ENCODE measurements at regions not wholly inside any gene's neighbourhood (a gene's known extent, or its start where the extent isn't known, plus 50 kb on each side); places are given as distances from the start of the nearest gene placed in this dataset.

DNA sequence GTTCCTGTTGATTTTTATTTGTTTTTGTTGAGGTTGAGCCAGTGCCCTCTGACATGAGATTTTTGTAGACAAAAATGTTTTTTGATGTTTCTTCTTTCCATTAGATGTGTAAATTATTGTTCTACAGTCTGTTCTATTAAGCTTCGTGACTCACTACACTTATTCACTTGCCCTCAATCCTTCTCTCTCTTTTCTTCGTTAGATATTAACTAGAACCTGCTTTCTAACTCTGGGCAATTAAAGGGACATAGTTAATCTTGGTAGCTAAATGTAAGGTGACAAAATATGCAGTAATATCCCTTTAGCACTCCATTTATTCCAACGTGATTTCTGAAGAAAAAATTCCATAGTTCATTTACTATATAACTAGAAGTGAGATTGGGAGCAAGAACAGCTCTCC is 333.9 kb downstream of the PDHA2 start:
- Histone ChIP-seq H3K9ac (ENCODE audit: low read depth, low read length) (no peak overlapping the region), H3K36me3 (ENCODE audit: control insufficient read depth, insufficient read depth, low read length) (no peaks in the 10 kb centered on the region), H3K27me3 (ENCODE audit: control insufficient read depth, insufficient read depth, low read length) (no peaks in the 10 kb centered on the region), H3K4me1 (ENCODE audit: control insufficient read depth, insufficient read depth, low read length) (no peaks in the 10 kb centered on the region), H3K4me3 (ENCODE audit: low read depth, low read length) (no peak overlapping the region), H3K27ac (ENCODE audit: low read depth, low read length) (no peak overlapping the region), H3K9me3 (ENCODE audit: control insufficient read depth, insufficient read depth, low read length) (no peaks in the 10 kb centered on the region)

DNA sequence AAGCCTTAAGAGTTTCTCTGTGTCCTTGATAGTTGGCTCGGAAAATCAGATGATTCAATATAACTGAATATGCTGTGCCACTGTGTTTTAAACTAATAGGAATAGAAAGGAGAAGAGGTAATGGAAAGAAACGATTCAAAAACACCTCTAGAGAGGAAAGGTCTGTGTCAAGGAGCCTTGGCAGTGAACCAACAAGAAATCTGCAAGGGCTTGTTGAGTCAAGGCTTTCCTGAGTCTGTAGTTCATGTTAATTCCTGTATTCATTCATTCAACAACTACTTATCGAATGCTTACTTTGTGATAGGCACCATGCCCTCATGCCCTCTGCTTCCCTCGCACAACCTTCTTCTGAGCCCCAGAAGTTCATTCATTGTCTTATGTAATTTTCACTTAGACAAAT is 336.0 kb downstream of the PDHA2 start:
- Histone ChIP-seq H3K9me3 (ENCODE audit: control insufficient read depth, insufficient read depth, low read length) (no peaks in the 10 kb centered on the region), H3K36me3 (ENCODE audit: control insufficient read depth, insufficient read depth, low read length) (no peaks in the 10 kb centered on the region), H3K27me3 (ENCODE audit: control insufficient read depth, insufficient read depth, low read length) (no peaks in the 10 kb centered on the region), H3K4me3 (ENCODE audit: low read depth, low read length) (no peak overlapping the region), H3K9ac (ENCODE audit: low read depth, low read length) (no peak overlapping the region), H3K4me1 (ENCODE audit: control insufficient read depth, insufficient read depth, low read length) (no peaks in the 10 kb centered on the region), H3K27ac (ENCODE audit: low read depth, low read length) (no peak overlapping the region)

DNA sequence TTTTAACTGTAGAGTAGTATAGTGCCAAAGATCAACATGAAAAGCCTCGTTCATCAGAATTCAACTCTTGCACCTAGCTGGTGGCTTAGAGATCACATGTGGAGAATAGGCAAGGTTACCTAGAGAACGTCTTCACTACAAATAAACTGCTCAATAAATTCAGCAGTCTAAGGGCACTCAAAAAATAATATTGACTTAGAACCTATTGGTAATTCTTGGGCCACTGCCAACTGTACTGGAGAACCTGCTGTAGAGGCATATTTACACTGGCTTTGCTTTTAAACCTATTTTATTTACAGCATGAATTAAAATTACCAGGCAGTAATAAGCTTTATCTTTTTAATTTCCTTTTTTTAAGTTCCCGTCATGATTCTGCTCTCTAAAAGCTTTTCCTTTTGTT is 343.7 kb downstream of the PDHA2 start:
- Histone ChIP-seq H3K27me3 (ENCODE audit: control insufficient read depth, insufficient read depth, low read length) (no peaks in the 10 kb centered on the region), H3K4me1 (ENCODE audit: control insufficient read depth, insufficient read depth, low read length) (no peaks in the 10 kb centered on the region), H3K4me3 (ENCODE audit: low read depth, low read length) (no peak overlapping the region), H3K27ac (ENCODE audit: low read depth, low read length) (no peak overlapping the region), H3K9me3 (ENCODE audit: control insufficient read depth, insufficient read depth, low read length) (no peaks in the 10 kb centered on the region), H3K9ac (ENCODE audit: low read depth, low read length) (no peak overlapping the region), H3K36me3 (ENCODE audit: control insufficient read depth, insufficient read depth, low read length) (no peaks in the 10 kb centered on the region)

DNA sequence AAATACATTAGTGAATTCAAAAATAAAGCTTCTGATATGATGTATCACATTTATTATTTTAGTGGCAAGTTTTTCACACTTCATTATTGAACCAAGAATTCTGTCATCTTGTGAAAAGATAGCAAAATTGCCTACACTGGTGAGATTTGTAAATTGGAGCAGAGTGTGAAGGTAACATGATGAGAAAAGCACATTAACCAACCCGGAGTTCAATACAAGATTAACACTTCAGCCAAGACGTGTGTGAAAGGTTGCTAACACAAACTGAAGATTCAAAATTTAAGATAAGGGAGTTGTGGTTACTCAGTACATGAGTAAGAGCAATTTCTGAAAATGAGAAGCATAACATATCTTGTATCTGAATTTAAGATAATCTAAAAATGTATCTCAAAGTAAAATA is 346.7 kb downstream of the PDHA2 start:
- Histone ChIP-seq H3K4me1 (ENCODE audit: control insufficient read depth, insufficient read depth, low read length) (no peaks in the 10 kb centered on the region), H3K36me3 (ENCODE audit: control insufficient read depth, insufficient read depth, low read length) (no peaks in the 10 kb centered on the region)

DNA sequence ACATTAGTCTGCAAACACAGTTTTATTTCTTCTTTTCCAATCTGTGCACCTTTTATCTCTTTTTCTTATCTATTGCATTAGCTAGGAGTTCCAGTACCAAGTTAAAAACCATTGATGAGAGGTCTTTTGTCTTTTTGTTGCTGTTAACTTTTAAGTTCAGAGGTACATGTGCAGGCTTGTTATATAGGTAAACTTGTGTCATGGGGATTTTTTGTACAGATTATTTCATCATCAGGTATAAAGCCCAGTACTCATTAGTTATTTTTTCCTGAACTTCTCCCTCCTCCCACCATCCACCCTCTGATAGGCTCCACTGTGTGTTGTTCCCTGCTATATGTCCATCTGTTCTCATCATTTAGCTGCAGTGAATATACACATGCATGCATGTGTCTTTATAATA is 349.9 kb downstream of the PDHA2 start:
- H3K9ac ChIP-seq (ENCODE audit: low read depth, low read length) = no peak overlapping the region
- no peaks in the 10 kb centered on the region for H3K9me3 ChIP-seq (ENCODE audit: control insufficient read depth, insufficient read depth, low read length)
- H3K4me1 ChIP-seq (ENCODE audit: control insufficient read depth, insufficient read depth, low read length) = no peaks in the 10 kb centered on the region
- H3K27ac ChIP-seq (ENCODE audit: low read depth, low read length) = no peak overlapping the region
- no peaks in the 10 kb centered on the region for H3K27me3 ChIP-seq (ENCODE audit: control insufficient read depth, insufficient read depth, low read length)
- H3K36me3 ChIP-seq (ENCODE audit: control insufficient read depth, insufficient read depth, low read length) = no peaks in the 10 kb centered on the region
- no peak overlapping the region for H3K4me3 ChIP-seq (ENCODE audit: low read depth, low read length)

More for the DNA sequence above, 346.7 kb downstream of the PDHA2 start:
- H3K9me3 ChIP-seq (ENCODE audit: control insufficient read depth, insufficient read depth, low read length) = no peaks in the 10 kb centered on the region
- no peak overlapping the region for H3K9ac ChIP-seq (ENCODE audit: low read depth, low read length)
- no peak overlapping the region for H3K4me3 ChIP-seq (ENCODE audit: low read depth, low read length)
- H3K27me3 ChIP-seq (ENCODE audit: control insufficient read depth, insufficient read depth, low read length) = no peaks in the 10 kb centered on the region
- no peak overlapping the region for H3K27ac ChIP-seq (ENCODE audit: low read depth, low read length)

DNA sequence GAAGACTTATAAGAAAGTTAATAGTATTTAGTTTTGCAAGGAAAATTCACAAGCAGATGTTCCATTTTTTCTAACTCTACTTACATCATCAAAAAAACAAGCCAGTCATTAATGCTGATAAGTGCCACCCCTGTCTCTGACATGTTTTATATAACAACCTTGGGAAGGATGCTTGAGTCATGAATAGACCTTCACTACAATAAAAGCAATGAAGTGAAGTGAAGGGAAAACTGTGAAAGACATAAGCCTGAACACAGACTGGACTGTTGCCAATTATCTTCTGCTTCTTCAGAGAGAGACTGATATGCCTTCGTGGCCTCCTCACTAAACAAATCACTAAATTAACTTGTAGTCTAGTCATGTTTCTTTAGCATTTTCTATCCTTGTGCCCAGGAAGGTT is 353.2 kb downstream of the PDHA2 start:
- Histone ChIP-seq H3K9me3 (ENCODE audit: control insufficient read depth, insufficient read depth, low read length) (no peaks in the 10 kb centered on the region), H3K36me3 (ENCODE audit: control insufficient read depth, insufficient read depth, low read length) (no peaks in the 10 kb centered on the region), H3K27ac (ENCODE audit: low read depth, low read length) (no peak overlapping the region), H3K4me3 (ENCODE audit: low read depth, low read length) (no peak overlapping the region), H3K27me3 (ENCODE audit: control insufficient read depth, insufficient read depth, low read length) (no peaks in the 10 kb centered on the region), H3K4me1 (ENCODE audit: control insufficient read depth, insufficient read depth, low read length) (no peaks in the 10 kb centered on the region), H3K9ac (ENCODE audit: low read depth, low read length) (no peak overlapping the region)

DNA sequence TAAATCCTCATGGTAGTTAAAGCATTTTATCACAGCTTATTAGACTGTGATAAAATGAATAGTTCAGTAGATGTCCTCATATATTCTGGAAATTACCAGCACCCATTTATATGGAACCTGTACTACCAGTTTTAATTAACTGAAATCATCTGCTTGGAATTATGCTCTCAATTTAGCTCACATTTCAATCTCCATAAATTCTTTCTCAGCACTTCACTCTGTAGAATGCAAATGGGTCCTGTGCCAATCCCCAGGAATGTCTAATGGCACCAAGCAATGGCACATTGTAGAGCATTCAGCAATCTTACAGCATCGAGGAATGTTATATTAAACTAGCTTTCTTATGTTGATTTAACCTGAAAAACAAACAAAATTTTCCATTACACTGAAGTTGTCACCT is 355.1 kb downstream of the PDHA2 start:
- Histone ChIP-seq H3K27me3 (ENCODE audit: control insufficient read depth, insufficient read depth, low read length) (no peaks in the 10 kb centered on the region), H3K4me3 (ENCODE audit: low read depth, low read length) (no peak overlapping the region), H3K36me3 (ENCODE audit: control insufficient read depth, insufficient read depth, low read length) (no peaks in the 10 kb centered on the region), H3K9me3 (ENCODE audit: control insufficient read depth, insufficient read depth, low read length) (no peaks in the 10 kb centered on the region), H3K9ac (ENCODE audit: low read depth, low read length) (no peak overlapping the region), H3K4me1 (ENCODE audit: control insufficient read depth, insufficient read depth, low read length) (no peaks in the 10 kb centered on the region), H3K27ac (ENCODE audit: low read depth, low read length) (no peak overlapping the region)

DNA sequence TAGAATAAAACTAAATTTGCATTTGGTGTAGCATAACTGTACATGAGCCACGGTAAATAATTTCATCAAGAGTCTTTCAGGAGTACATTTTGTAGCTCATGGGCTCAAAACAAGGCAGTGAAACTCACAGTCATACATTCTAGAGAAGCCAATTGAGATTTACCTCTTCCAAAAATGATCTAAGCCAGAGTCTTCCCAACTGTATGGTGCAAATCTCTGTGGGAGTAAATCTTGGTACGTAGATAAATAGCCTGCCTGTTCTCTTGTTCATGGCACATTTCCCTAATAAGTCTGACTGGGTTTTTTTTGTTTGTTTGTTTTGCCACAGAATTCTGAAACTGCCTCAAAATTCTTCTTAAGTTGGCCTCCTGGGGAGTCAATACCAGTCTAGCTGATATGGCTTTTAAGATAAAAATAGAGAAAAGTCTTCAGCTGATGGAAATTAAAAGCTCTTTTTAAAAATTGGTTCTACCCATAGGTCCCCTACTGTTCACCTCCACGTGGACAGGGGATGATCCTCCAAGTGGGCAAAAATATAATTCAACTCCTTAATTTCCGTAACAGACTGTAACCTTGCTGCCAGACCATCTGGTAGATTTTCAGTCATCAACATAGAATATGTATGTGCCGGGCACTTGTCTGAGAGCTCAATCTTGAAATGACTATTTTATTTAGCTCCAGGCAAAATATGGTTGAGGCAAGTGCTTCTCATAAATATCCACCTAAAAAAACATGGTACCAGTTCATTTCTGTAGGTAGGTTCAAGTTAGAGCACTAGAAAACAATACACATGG is 365.4 kb downstream of the PDHA2 start:
- Histone ChIP-seq H3K36me3 (ENCODE audit: control insufficient read depth, insufficient read depth, low read length) (no peaks in the 10 kb centered on the region), H3K9ac (ENCODE audit: low read depth, low read length) (no peak overlapping the region), H3K9me3 (ENCODE audit: control insufficient read depth, insufficient read depth, low read length) (no peaks in the 10 kb centered on the region)

DNA sequence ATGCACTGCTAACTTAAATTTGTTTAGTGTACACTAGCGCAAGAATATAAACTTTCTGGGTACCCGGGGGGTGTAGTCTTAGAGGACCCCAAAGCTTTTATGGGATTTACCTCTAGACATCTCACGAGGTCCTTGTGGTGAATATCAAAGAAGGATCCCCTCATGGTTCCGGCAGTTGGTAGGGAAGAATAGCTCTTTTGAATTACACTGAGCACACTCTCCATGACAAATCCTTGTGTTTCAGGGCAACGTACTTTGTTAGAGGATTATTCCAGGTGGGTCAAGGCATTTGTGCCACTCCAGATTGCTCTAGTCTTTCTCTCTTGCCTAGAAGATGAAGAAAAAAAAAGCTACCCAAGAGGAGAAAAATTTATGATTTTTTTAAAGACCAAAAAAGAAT is 387.6 kb downstream of the PDHA2 start:
- H3K9ac ChIP-seq (ENCODE audit: low read depth, low read length) = no peak overlapping the region
- H3K27me3 ChIP-seq (ENCODE audit: control insufficient read depth, insufficient read depth, low read length) = no peaks in the 10 kb centered on the region
- H3K9me3 ChIP-seq (ENCODE audit: control insufficient read depth, insufficient read depth, low read length) = peaks cover 10% of the 10 kb centered on the region
- H3K27ac ChIP-seq (ENCODE audit: low read depth, low read length) = peak overlapping the region; percentile 21
- H3K4me1 ChIP-seq (ENCODE audit: control insufficient read depth, insufficient read depth, low read length) = peaks cover 14% of the 10 kb centered on the region; the same call in 1 of the 2 replicates
- no peaks in the 10 kb centered on the region for H3K36me3 ChIP-seq (ENCODE audit: control insufficient read depth, insufficient read depth, low read length)
- H3K4me3 ChIP-seq (ENCODE audit: low read depth, low read length) = no peak overlapping the region

More for the DNA sequence above, 365.4 kb downstream of the PDHA2 start:
- H3K27me3 ChIP-seq (ENCODE audit: control insufficient read depth, insufficient read depth, low read length) = no peaks in the 10 kb centered on the region
- H3K4me1 ChIP-seq (ENCODE audit: control insufficient read depth, insufficient read depth, low read length) = no peaks in the 10 kb centered on the region
- H3K27ac ChIP-seq (ENCODE audit: low read depth, low read length) = no peak overlapping the region
- no peak overlapping the region for H3K4me3 ChIP-seq (ENCODE audit: low read depth, low read length)

DNA sequence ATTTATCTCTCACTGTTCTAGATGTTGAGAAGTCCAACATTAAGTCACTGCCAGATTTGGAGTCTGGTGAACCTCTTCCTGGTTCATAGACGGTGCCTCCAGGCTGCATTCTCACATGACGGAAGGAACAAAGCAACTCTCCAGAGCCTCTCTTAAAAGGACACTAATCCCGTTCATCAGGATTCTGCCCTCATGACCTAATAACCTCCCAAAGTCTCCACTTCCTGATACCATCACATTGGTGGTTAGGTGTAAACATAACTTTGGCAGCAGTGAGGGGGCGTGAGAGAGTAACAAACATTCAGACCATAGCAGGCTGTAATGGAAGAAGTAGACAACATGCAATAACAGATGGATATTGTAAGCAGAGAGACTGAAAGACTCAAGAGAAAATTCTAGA is 388.6 kb downstream of the PDHA2 start:
- Histone ChIP-seq H3K4me3 (ENCODE audit: low read depth, low read length) (no peak overlapping the region), H3K27me3 (ENCODE audit: control insufficient read depth, insufficient read depth, low read length) (no peaks in the 10 kb centered on the region), H3K27ac (ENCODE audit: low read depth, low read length) (no peak overlapping the region), H3K4me1 (ENCODE audit: control insufficient read depth, insufficient read depth, low read length) (peaks cover 14% of the 10 kb centered on the region; the same call in 1 of the 2 replicates), H3K9me3 (ENCODE audit: control insufficient read depth, insufficient read depth, low read length) (peaks cover 10% of the 10 kb centered on the region), H3K9ac (ENCODE audit: low read depth, low read length) (no peak overlapping the region), H3K36me3 (ENCODE audit: control insufficient read depth, insufficient read depth, low read length) (no peaks in the 10 kb centered on the region)

DNA sequence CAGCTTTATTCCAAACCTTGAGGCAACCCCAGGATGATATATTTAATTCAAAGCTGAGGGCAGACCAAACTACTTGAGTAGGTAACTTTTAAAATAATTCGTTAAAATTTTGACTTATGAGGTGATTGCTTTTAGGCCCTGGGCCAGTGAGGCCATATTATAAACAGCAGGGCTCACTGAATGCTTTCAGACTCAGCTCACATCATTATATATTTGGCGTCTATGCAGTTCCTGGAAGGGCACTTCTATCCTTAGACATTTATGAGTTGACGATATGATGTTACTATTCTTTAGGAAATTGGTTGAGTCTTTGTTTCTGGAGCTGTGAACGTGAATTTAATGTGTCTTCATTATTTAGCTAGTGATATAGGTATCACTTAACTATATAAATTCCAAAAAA is 400.1 kb downstream of the PDHA2 start:
- Histone ChIP-seq H3K27ac (ENCODE audit: low read depth, low read length) (no peak overlapping the region), H3K4me3 (ENCODE audit: low read depth, low read length) (no peak overlapping the region), H3K27me3 (ENCODE audit: control insufficient read depth, insufficient read depth, low read length) (no peaks in the 10 kb centered on the region), H3K4me1 (ENCODE audit: control insufficient read depth, insufficient read depth, low read length) (no peaks in the 10 kb centered on the region), H3K9ac (ENCODE audit: low read depth, low read length) (no peak overlapping the region), H3K36me3 (ENCODE audit: control insufficient read depth, insufficient read depth, low read length) (no peaks in the 10 kb centered on the region), H3K9me3 (ENCODE audit: control insufficient read depth, insufficient read depth, low read length) (peaks cover 16% of the 10 kb centered on the region)

Data from HUES48 (cell line).